Heart left ventricle (tissue), 16 donors: ENCODE measurements at regions not wholly inside any gene's neighbourhood (a gene's known extent, or its start where the extent isn't known, plus 50 kb on each side); places are given as distances from the start of the nearest gene placed in this dataset.

Source experiments
- ATAC-seq, 4 donors: fragments of 200-7000 bp; cut with Tn5 transposase; one replicate each; pipeline ENCODE4 v1.9.1; 2020 to 2022; ENCODE audit warnings: moderate library complexity in 4 of 4, mild to moderate bottlenecking in 3 of 4, moderate number of reproducible peaks in 1 of 4
- DNase-seq, 5 donors: peaks; one replicate each; pipeline ENCODE4 v3.0.0-alpha.2; 2020
- H3K27ac ChIP-seq, 12 donors: fragments of 200-600 bp; sonication (generic) in 4 of 12; one replicate each; pipeline versions ENCODE4 v1.5.0 to v1.8.0; 2016 to 2022; ENCODE audit warnings: mild to moderate bottlenecking in 2 of 12
- H3K27me3 ChIP-seq, 9 donors: fragments of 200-600 bp; sonication (generic) in 2 of 9; one replicate each; pipeline versions ENCODE4 v1.5.1 to v1.8.0; 2016 to 2022; ENCODE audit warnings: mild to moderate bottlenecking in 3 of 9
- H3K36me3 ChIP-seq, 9 donors: fragments of 200-600 bp; sonication (generic) in 2 of 9; one replicate each; pipeline versions ENCODE4 v1.5.0 to v1.8.0; 2018 to 2022; ENCODE audit warnings: mild to moderate bottlenecking in 2 of 9
- H3K4me1 ChIP-seq, 12 donors: fragments of 200-600 bp; sonication (generic) in 4 of 12; one replicate each; pipeline versions ENCODE4 v1.5.0 to v1.8.0; 2016 to 2022; ENCODE audit warnings: mild to moderate bottlenecking in 3 of 12
- H3K4me3 ChIP-seq, 12 donors: fragments of 200-600 bp; sonication (generic) in 4 of 12; one replicate each; pipeline versions ENCODE4 v1.5.0 to v1.8.0; 2017 to 2022; ENCODE audit warnings: mild to moderate bottlenecking in 9 of 12, moderate library complexity in 4 of 12
- H3K9me3 ChIP-seq, 12 donors: fragments of 200-600 bp; sonication (generic) in 4 of 12; one replicate each; pipeline versions ENCODE4 v1.5.0 to v1.8.0; 2016 to 2022; ENCODE audit warnings: mild to moderate bottlenecking in 1 of 12
- POLR2A ChIP-seq, 2 donors: fragments of 450-650 bp; IDR thresholded peaks; one replicate each; pipeline ENCODE4 v1.6.1; 2017; ENCODE audit warnings: antibody characterized with exemption in 2 of 2, mild to moderate bottlenecking in 2 of 2, moderate library complexity in 2 of 2
- WGBS, 4 donors: extraction: QIAGEN DNeasy Blood & Tissue Kit in 2 of 4; methylation state at CpG; one replicate each; pipeline versions ENCODE4 v1.1.5 to v1.1.7; 2013 to 2018; 5-methylcytosine and 5-hydroxymethylcytosine counted together
- intact Hi-C, 10 donors: fragments of 100-400 bp; cut with DNase I; formaldehyde crosslinking; loops; one replicate each; pipeline versions ENCODE4 v1.11.1 to v1.14.2; 2022
- TF ChIP-seq, protein P1 (sequence below), 12 donors: fragments of 200-600 bp; sonication (generic) in 4 of 12; IDR thresholded peaks; one replicate each; pipeline versions ENCODE4 v1.5.0 to v1.8.0; 2018 to 2022; ENCODE audit warnings: antibody characterized with exemption in 12 of 12, mild to moderate bottlenecking in 5 of 12
- donor health status: ischemic (EF 13 %, LVEDD 7.1; RV severe dilation, severe dysfunction).
- donor health status: healthy with polysubstance abuse.
- donor health status: DM: no; HTN: yes; CAD: no.
- donor health status: DM: no; HTN: no; CAD: no.
- donor health status: ischemic (EF 25% LVEDD 6.9; RV normal size, moderate dysfunction).
- donor health status: ischemic (EF 25% LVEDD 5.7; RV mildly dilated, moderate dysfunction).
- donor health status: healthy.
- donor health status: DM: yes; HTN: yes; CAD: no.
- donor health status: ischemic (EF 35%, LVEDD 5.7; RV mildly dilated, moderate dysfunction).
- donor health status: nonischemic (EF 11% LVEDD 7.7; RV severe dilation, severe dysfunction).
- donor health status: DM: yes; HTN: yes; CAD: no.
- donor health status: PGD.
- donor health status: ischemic (EF 29% LVEDD 5.4; RV normal size, mild dysfunction).
- donor health status: nonischemic (EF 23%, LVEDD 6.1; RV moderate dilation, normal function).

DNA sequence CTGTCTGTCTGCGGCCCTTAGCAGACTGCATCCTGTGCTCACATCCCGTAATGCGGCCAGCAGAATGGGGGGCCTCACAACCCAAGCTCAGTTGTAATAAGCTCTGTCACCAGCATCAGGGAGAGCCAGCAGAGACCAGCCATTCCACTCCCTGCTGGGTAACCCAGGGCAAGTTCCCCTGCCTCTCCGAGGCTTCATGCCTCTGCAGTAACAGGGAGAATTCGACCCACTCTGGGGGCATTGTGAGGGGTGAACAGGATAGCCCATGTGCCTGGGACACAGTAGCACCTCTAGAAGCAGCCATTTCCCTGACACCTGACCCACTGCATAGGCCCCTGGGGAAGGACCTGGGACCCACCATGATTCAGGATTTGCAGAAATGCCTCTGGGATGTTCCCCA is 461.2 kb downstream of the MATN1 start:
- Histone ChIP-seq H3K9me3 (no peaks in the 10 kb centered on the region), H3K4me3 (no peak overlapping the region), H3K27me3 (peaks cover 0 to 32% (median 5%) of the 10 kb centered on the region in 9 donors), H3K27ac (no peak overlapping the region), H3K4me1 (peaks cover 0 to 4% (median 0%) of the 10 kb centered on the region in 12 donors), H3K36me3 (no peaks in the 10 kb centered on the region)
- no peak for ATAC-seq
- DNase-seq: no peak
- intact Hi-C loops: no loop called here
- TF ChIP-seq, protein P1, sequence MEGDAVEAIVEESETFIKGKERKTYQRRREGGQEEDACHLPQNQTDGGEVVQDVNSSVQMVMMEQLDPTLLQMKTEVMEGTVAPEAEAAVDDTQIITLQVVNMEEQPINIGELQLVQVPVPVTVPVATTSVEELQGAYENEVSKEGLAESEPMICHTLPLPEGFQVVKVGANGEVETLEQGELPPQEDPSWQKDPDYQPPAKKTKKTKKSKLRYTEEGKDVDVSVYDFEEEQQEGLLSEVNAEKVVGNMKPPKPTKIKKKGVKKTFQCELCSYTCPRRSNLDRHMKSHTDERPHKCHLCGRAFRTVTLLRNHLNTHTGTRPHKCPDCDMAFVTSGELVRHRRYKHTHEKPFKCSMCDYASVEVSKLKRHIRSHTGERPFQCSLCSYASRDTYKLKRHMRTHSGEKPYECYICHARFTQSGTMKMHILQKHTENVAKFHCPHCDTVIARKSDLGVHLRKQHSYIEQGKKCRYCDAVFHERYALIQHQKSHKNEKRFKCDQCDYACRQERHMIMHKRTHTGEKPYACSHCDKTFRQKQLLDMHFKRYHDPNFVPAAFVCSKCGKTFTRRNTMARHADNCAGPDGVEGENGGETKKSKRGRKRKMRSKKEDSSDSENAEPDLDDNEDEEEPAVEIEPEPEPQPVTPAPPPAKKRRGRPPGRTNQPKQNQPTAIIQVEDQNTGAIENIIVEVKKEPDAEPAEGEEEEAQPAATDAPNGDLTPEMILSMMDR (IDR thresholded peaks at IDR 0.05): no peak
- no peak for TF ChIP-seq POLR2A (IDR thresholded peaks at IDR 0.05)
- WGBS, 4 donors: 63 to 81% (median 70%) methylated on average over 5 of the region's 5 CpGs

DNA sequence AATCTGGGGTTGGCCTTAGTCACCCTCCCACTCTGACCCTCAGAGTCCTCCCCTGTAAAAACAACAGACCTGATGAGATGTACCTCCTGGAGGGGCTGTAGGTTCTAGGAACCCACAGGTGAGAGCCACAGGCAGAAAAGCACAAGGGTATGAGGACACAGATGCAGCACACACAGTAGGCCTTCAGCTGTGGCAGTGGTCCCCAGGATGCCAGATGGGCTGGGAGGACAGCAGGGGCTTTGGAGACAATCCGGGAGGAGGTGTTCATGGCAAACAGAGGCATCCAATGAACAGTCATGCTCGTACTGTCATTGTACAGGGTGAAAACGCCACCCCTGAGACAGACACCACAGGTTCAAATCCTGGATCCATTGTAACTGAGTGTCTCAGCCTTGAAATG is 463.1 kb downstream of the MATN1 start:
- H3K27me3 ChIP-seq: peaks cover 0 to 48% (median 5%) of the 10 kb centered on the region in 9 donors
- no peak overlapping the region for H3K4me3 ChIP-seq
- H3K36me3 ChIP-seq: no peaks in the 10 kb centered on the region
- TF ChIP-seq, protein P1 (IDR thresholded peaks at IDR 0.05): no peak
- TF ChIP-seq POLR2A (IDR thresholded peaks at IDR 0.05): no peak
- ATAC-seq (no peak), DNase-seq (no peak)
- whole genome bisulfite sequencing, 4 donors: 55 to 80% (median 71%) methylated on average over 3 of the region's 3 CpGs
- no peak overlapping the region for H3K27ac ChIP-seq
- peaks cover 0 to 4% (median 0%) of the 10 kb centered on the region in 12 donors for H3K4me1 ChIP-seq
- H3K9me3 ChIP-seq: no peaks in the 10 kb centered on the region
- intact Hi-C loops: no loop called here

DNA sequence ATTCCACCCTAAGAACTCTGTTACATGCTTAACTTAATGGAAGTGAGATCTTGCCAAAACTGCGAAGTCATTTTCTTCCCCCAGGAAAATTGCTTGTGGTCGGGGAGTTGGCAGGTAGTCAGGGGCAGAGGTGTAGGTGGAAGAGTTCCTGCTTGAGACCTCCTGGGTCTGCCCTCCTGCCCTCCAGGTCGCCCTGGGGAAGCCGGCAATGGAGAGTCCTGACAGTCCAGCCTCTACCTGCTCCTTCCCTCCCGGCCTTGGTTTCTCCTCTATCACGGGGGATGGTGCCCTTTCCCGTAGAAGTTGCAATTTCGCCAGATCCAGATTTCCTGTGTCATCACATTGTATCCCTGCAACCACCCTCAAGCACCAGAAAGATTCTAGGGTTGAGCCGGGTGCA is 463.8 kb downstream of the MATN1 start:
- intact Hi-C loops: no loop called here
- ATAC-seq (no peak), DNase-seq (no peak)
- peaks cover 0 to 4% (median 0%) of the 10 kb centered on the region in 12 donors for H3K4me1 ChIP-seq
- 46 to 61% (median 52%) methylated on average over 9 of the region's 9 CpGs for WGBS, 4 donors
- no peak for TF ChIP-seq POLR2A (IDR thresholded peaks at IDR 0.05)
- no peak overlapping the region for H3K27ac ChIP-seq
- no peak overlapping the region for H3K4me3 ChIP-seq
- no peaks in the 10 kb centered on the region for H3K9me3 ChIP-seq
- H3K27me3 ChIP-seq: peaks cover 0 to 49% (median 5%) of the 10 kb centered on the region in 9 donors
- H3K36me3 ChIP-seq: no peaks in the 10 kb centered on the region

DNA sequence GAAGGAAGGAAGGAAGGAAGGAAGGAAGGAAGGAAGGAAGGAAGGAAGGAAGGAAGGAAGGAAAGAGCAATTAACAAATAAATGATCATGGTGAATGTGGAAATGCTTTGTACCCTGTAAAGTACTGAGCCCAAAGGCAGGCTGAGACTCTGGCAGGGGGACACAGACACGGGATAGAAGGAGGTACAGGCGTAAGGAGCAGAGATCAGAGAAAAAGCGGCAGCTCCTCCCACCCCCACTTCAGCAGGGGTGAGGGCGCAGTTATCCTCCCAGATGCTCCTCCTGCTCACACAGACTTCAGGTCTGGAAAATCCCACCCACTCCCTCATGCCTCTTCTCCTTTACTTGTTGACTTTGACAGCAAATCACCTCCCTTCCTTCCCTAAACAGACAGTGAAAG is 464.5 kb downstream of the MATN1 start:
- no peaks in the 10 kb centered on the region for H3K36me3 ChIP-seq

More for the DNA sequence above, 464.5 kb downstream of the MATN1 start:
- Histone ChIP-seq H3K27ac (no peak overlapping the region), H3K4me3 (no peak overlapping the region), H3K27me3 (peaks cover 0 to 54% (median 9%) of the 10 kb centered on the region in 9 donors), H3K4me1 (no peaks in the 10 kb centered on the region), H3K9me3 (no peaks in the 10 kb centered on the region)
- intact Hi-C loops: no loop called here
- ATAC-seq: no peak
- 3 to 15% (median 10%) methylated on average over 4 of the region's 4 CpGs for WGBS, 4 donors
- DNase-seq: no peak
- TF ChIP-seq POLR2A (IDR thresholded peaks at IDR 0.05): no peak
- TF ChIP-seq, protein P1 (IDR thresholded peaks at IDR 0.05): no peak
